GM12875 (cell line): ENCODE measurements at regions not wholly inside any gene's neighbourhood (a gene's known extent, or its start where the extent isn't known, plus 50 kb on each side); places are given as distances from the start of the nearest gene placed in this dataset.

Experiments
- H3K4me3 ChIP-seq: one replicate; pipeline ENCODE4 v1.5.1; 2011; ENCODE audit warnings: low read depth, low read length, control low read depth
- CTCF ChIP-seq: IDR thresholded peaks from 2 replicates; pipeline ENCODE4 v1.5.1; 2011; ENCODE audit warnings: low read depth, mild to moderate bottlenecking, control low read depth, inconsistent platforms, low read length, moderate library complexity, borderline replicate concordance; ENCODE audit not compliant: insufficient read depth

- no peak for TF ChIP-seq CTCF
- no peak overlapping the region for H3K4me3 ChIP-seq
These were observed 57.5 kb downstream of the RPL27A start for GRCh38 chr11:8740129-8740528.

GRCh38 chr11:8744423-8744822 is 61.8 kb downstream of the RPL27A start:
- no peak overlapping the region for H3K4me3 ChIP-seq
- TF ChIP-seq CTCF = no peak

- no peak for TF ChIP-seq CTCF
These were observed 63.0 kb downstream of the RPL27A start for GRCh38 chr11:8745431-8746253.

GRCh38 chr11:8746331-8746974 is 63.9 kb downstream of the RPL27A start:
- no peak overlapping the region for H3K4me3 ChIP-seq
- TF ChIP-seq CTCF = no peak

More at GRCh38 chr11:8745431-8746253, 63.0 kb downstream of the RPL27A start:
- no peak overlapping the region for H3K4me3 ChIP-seq

- no peak overlapping the region for H3K4me3 ChIP-seq
- no peak for TF ChIP-seq CTCF
These were observed 64.6 kb downstream of the RPL27A start for GRCh38 chr11:8747173-8747572.

GRCh38 chr11:8748317-8748716 is 65.7 kb downstream of the RPL27A start:
- H3K4me3 ChIP-seq = no peak overlapping the region
- TF ChIP-seq CTCF = no peak

- TF ChIP-seq CTCF = no peak
These were observed 66.6 kb downstream of the RPL27A start for GRCh38 chr11:8749202-8749601.

More at GRCh38 chr11:8749202-8749601, 66.6 kb downstream of the RPL27A start:
- no peak overlapping the region for H3K4me3 ChIP-seq
